Neural progenitor cell (in vitro differentiated cells): ENCODE measurements at regions not wholly inside any gene's neighbourhood (a gene's known extent, or its start where the extent isn't known, plus 50 kb on each side); places are given as distances from the start of the nearest gene placed in this dataset.

ENCODE experiments used
- DNase-seq: peaks from one replicate; pipeline ENCODE4 v3.0.0-alpha.2; 2016; ENCODE audit warnings: low spot score
- H2AFZ ChIP-seq: fragments of 200-600 bp; sonication (generic); replicated peaks from 2 replicates; pipeline ENCODE4 v1.6.1; 2016; ENCODE audit warnings: antibody characterized with exemption
- H3F3A ChIP-seq: fragments of 200-600 bp; sonication (generic); 2 replicates; pipeline ENCODE4 v1.6.1; 2016; ENCODE audit warnings: antibody characterized with exemption, low read depth
- H3K27ac ChIP-seq: fragments of 200-600 bp; sonication (generic); 2 replicates; pipeline ENCODE4 v1.5.1; 2016; ENCODE audit warnings: mild to moderate bottlenecking
- H3K27me3 ChIP-seq: fragments of 200-600 bp; sonication (generic); 2 replicates; pipeline ENCODE4 v1.6.1; 2016; ENCODE audit warnings: mild to moderate bottlenecking, moderate library complexity
- H3K36me3 ChIP-seq: fragments of 200-600 bp; sonication (generic); 2 replicates; pipeline ENCODE4 v1.5.1; 2016
- H3K4me1 ChIP-seq: fragments of 200-600 bp; sonication (generic); 2 replicates; pipeline ENCODE4 v1.6.1; 2016; ENCODE audit warnings: mixed run types
- H3K4me2 ChIP-seq: fragments of 200-600 bp; sonication (generic); 2 replicates; pipeline ENCODE4 v1.6.1; 2016
- H3K4me3 ChIP-seq: fragments of 200-600 bp; sonication (generic); 2 replicates; pipeline ENCODE4 v1.5.1; 2016
- H3K79me2 ChIP-seq: fragments of 200-600 bp; sonication (generic); 2 replicates; pipeline ENCODE4 v1.6.1; 2016; ENCODE audit warnings: low read depth
- H3K9ac ChIP-seq: fragments of 200-600 bp; sonication (generic); 2 replicates; pipeline ENCODE4 v1.6.1; 2016
- H3K9me3 ChIP-seq: fragments of 200-600 bp; sonication (generic); 2 replicates; pipeline ENCODE4 v1.5.1; 2016; ENCODE audit warnings: low read depth
- H4K20me1 ChIP-seq: fragments of 200-600 bp; sonication (generic); 2 replicates; pipeline ENCODE4 v1.6.1; 2016; ENCODE audit warnings: low read depth
- H3K27ac Mint-ChIP-seq: 3 replicates; pipeline ENCODE4 v1.8.0; 2021; ENCODE audit warnings: mixed read lengths
- H3K27me3 Mint-ChIP-seq: 2 replicates; pipeline ENCODE4 v1.8.0; 2022; ENCODE audit warnings: low read depth, mild to moderate bottlenecking, inconsistent platforms, moderate library complexity, mixed read lengths; ENCODE audit not compliant: insufficient read depth
- H3K36me3 Mint-ChIP-seq: 3 replicates; pipeline ENCODE4 v1.8.0; 2021; ENCODE audit warnings: mixed read lengths
- H3K4me1 Mint-ChIP-seq: 3 replicates; pipeline ENCODE4 v1.8.0; 2021; ENCODE audit warnings: mixed read lengths
- H3K4me3 Mint-ChIP-seq: 3 replicates; pipeline ENCODE4 v1.8.0; 2021; ENCODE audit warnings: mild to moderate bottlenecking, moderate library complexity, mixed read lengths
- H3K9me3 Mint-ChIP-seq: 3 replicates; pipeline ENCODE4 v1.8.0; 2020; ENCODE audit warnings: mixed read lengths
- CTCF ChIP-seq: fragments of 200-600 bp; sonication (generic); IDR thresholded peaks from 2 replicates; pipeline ENCODE4 v1.5.1; 2017; ENCODE audit warnings: antibody characterized with exemption, mild to moderate bottlenecking
- EZH2 ChIP-seq: fragments of 200-600 bp; sonication (generic); IDR thresholded peaks from 2 replicates; pipeline ENCODE4 v1.6.1; 2017; ENCODE audit warnings: antibody characterized with exemption, mild to moderate bottlenecking, moderate library complexity
- EZH2phosphoT487 ChIP-seq: fragments of 200-600 bp; sonication (generic); IDR thresholded peaks from 2 replicates; pipeline ENCODE4 v1.6.1; 2017; ENCODE audit warnings: antibody characterized with exemption

- Histone ChIP-seq H3K79me2 (no peaks in the 10 kb centered on the region), H3K4me3 (no peak overlapping the region), H3K27ac (no peak overlapping the region), H2AFZ (no peak overlapping the region), H4K20me1 (no peaks in the 10 kb centered on the region), H3K4me2 (no peak overlapping the region), H3K4me1 (peaks cover 22% of the 10 kb centered on the region), H3K9ac (no peak overlapping the region), H3K9me3 (no peaks in the 10 kb centered on the region), H3K27me3 (no peaks in the 10 kb centered on the region), H3K36me3 (peaks cover 9% of the 10 kb centered on the region), H3F3A (peaks cover 7% of the 10 kb centered on the region)
- Mint-ChIP-seq H3K4me1 (peaks cover 15% of the 10 kb centered on the region), H3K27me3 (peaks cover 2% of the 10 kb centered on the region), H3K36me3 (peaks cover 9% of the 10 kb centered on the region), H3K4me3 (no peak overlapping the region), H3K9me3 (peaks cover 2% of the 10 kb centered on the region), H3K27ac (no peak overlapping the region)
- TF ChIP-seq CTCF (no peak), EZH2phosphoT487 (no peak), EZH2 (no peak)
- no peak for DNase-seq
Measured at GRCh38 chr6:154891901-154892300, 103.2 kb upstream of the TIAM2 start.

- no peak overlapping the region for H3K27ac Mint-ChIP-seq
- H3K4me1 Mint-ChIP-seq: peaks cover 2% of the 10 kb centered on the region
- peaks cover 5% of the 10 kb centered on the region for H3K4me1 ChIP-seq
- no peak overlapping the region for H2AFZ ChIP-seq
- DNase-seq: no peak
- no peaks in the 10 kb centered on the region for H3F3A ChIP-seq
- peaks cover 2% of the 10 kb centered on the region for H3K27me3 Mint-ChIP-seq
- no peak overlapping the region for H3K4me3 ChIP-seq
- TF ChIP-seq EZH2: no peak
- TF ChIP-seq EZH2phosphoT487: no peak
- no peak for TF ChIP-seq CTCF
- H3K27ac ChIP-seq: no peak overlapping the region
- H3K79me2 ChIP-seq: no peaks in the 10 kb centered on the region
- peaks cover 12% of the 10 kb centered on the region for H3K36me3 Mint-ChIP-seq
- H3K27me3 ChIP-seq: no peaks in the 10 kb centered on the region
- H3K36me3 ChIP-seq: no peaks in the 10 kb centered on the region
- H3K9me3 ChIP-seq: no peaks in the 10 kb centered on the region
- no peaks in the 10 kb centered on the region for H4K20me1 ChIP-seq
- no peak overlapping the region for H3K4me2 ChIP-seq
- H3K4me3 Mint-ChIP-seq: no peak overlapping the region
- no peaks in the 10 kb centered on the region for H3K9me3 Mint-ChIP-seq
- no peak overlapping the region for H3K9ac ChIP-seq
Measured at GRCh38 chr6:154893917-154894316, 101.2 kb upstream of the TIAM2 start.

GRCh38 chr6:154894902-154895301, 100.2 kb upstream of the TIAM2 start:
- no peaks in the 10 kb centered on the region for H3K27me3 ChIP-seq
- no peak overlapping the region for H3K4me2 ChIP-seq
- no peak for TF ChIP-seq CTCF
- TF ChIP-seq EZH2: no peak
- no peak for TF ChIP-seq EZH2phosphoT487
- no peaks in the 10 kb centered on the region for H3K9me3 Mint-ChIP-seq
- no peak overlapping the region for H3K27ac ChIP-seq
- peaks cover 5% of the 10 kb centered on the region for H3K4me1 Mint-ChIP-seq
- DNase-seq: no peak
- no peak overlapping the region for H3K4me3 Mint-ChIP-seq
- no peak overlapping the region for H3K4me3 ChIP-seq
- no peak overlapping the region for H2AFZ ChIP-seq
- H3K79me2 ChIP-seq: no peaks in the 10 kb centered on the region
- no peaks in the 10 kb centered on the region for H3F3A ChIP-seq
- peaks cover 9% of the 10 kb centered on the region for H3K36me3 Mint-ChIP-seq
- H3K27me3 Mint-ChIP-seq: peaks cover 2% of the 10 kb centered on the region
- peaks cover 7% of the 10 kb centered on the region for H4K20me1 ChIP-seq
- H3K4me1 ChIP-seq: no peaks in the 10 kb centered on the region
- no peaks in the 10 kb centered on the region for H3K9me3 ChIP-seq
- no peak overlapping the region for H3K9ac ChIP-seq
- no peaks in the 10 kb centered on the region for H3K36me3 ChIP-seq
- H3K27ac Mint-ChIP-seq: no peak overlapping the region

- DNase-seq: no peak
- no peaks in the 10 kb centered on the region for H3F3A ChIP-seq
- H2AFZ ChIP-seq: no peak overlapping the region
- TF ChIP-seq CTCF (no peak), EZH2phosphoT487 (no peak), EZH2 (no peak)
- no peak overlapping the region for H3K4me3 ChIP-seq
- Mint-ChIP-seq H3K36me3 (peaks cover 10% of the 10 kb centered on the region), H3K4me1 (peaks cover 8% of the 10 kb centered on the region), H3K4me3 (no peak overlapping the region), H3K27ac (no peak overlapping the region), H3K27me3 (peaks cover 2% of the 10 kb centered on the region), H3K9me3 (no peaks in the 10 kb centered on the region)
- no peak overlapping the region for H3K4me2 ChIP-seq
- H3K9ac ChIP-seq: no peak overlapping the region
- peaks cover 9% of the 10 kb centered on the region for H4K20me1 ChIP-seq
- no peaks in the 10 kb centered on the region for H3K9me3 ChIP-seq
- no peak overlapping the region for H3K27ac ChIP-seq
- no peaks in the 10 kb centered on the region for H3K36me3 ChIP-seq
- no peaks in the 10 kb centered on the region for H3K79me2 ChIP-seq
- no peaks in the 10 kb centered on the region for H3K4me1 ChIP-seq
- H3K27me3 ChIP-seq: no peaks in the 10 kb centered on the region
Measured at GRCh38 chr6:154895841-154896240, 99.3 kb upstream of the TIAM2 start.
